T1000 (cell line): ENCODE measurements at regions not wholly inside any gene's neighbourhood (a gene's known extent, or its start where the extent isn't known, plus 50 kb on each side); places are given as distances from the start of the nearest gene placed in this dataset.
"Not testable (repeated sequence)": the region's sequence is repeated elsewhere in the genome, so short reads cannot be mapped to it uniquely, and the experiment has no call there.

Experiments used
- DNase-seq: peaks from one replicate; lab custom pipeline; 2025; ENCODE audit warnings: mixed read lengths; lab: John Stamatoyannopoulos, UW

GRCh38 chr7:126005064-126005463 lies 1075.4 kb upstream of the POT1 start:
- DNase-seq: no peak

- DNase-seq: no peak
Measured at GRCh38 chr7:126001349-126001748, 1071.7 kb upstream of the POT1 start.

DNA sequence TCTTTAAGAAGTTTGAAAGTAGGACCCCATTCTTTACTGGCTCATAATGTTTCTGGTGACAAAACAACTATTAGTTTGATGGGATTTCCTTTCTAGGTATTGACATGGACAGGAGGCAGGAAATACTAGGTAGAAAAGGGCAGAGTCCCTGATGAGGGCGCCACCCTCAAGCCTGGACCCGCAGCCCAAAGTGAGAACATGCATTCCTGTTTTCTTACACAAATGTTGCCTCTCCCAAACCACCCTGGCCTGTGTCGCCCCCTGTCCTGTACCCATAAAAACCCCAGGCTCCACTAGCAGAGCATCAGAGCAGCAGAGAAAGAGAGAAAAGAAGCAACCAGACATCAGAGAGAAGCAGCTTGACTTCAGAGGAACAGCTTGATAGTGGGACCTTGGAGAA lies 1055.2 kb upstream of the POT1 start:
- DNase-seq: no peak

- DNase-seq: no peak
Measured at GRCh38 chr7:125971656-125972055, 1042.0 kb upstream of the POT1 start.

GRCh38 chr7:125966278-125967048 lies 1036.8 kb upstream of the POT1 start:
- DNase-seq: no peak

- DNase-seq: no peak
Measured at GRCh38 chr7:125934955-125935354, 1005.3 kb upstream of the POT1 start.

- no peak for DNase-seq
Measured at GRCh38 chr7:125934539-125934938, 1004.9 kb upstream of the POT1 start.

- DNase-seq: no peak
Measured at GRCh38 chr7:125930848-125931247, 1001.2 kb upstream of the POT1 start.

DNA sequence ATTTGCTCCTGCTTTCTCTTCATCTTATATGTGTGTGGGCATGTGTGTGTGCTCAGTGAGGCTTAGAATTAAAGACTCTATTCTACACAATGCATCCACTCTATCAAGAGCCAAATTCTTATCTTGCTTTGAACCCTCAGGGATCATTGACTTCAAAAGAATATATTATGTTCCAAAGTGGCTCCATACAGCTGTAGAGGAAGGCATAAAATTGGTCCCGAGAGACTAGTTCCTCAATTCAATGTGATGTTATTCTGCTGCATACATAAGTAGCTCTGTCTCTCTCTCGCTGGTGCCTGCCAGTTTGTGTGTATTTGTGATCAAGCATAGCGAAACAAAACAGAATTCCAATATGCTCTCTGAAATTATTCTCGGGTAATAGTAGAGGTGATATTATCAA lies 997.9 kb upstream of the POT1 start:
- no peak for DNase-seq

- no peak for DNase-seq
Measured at GRCh38 chr7:125926621-125927020, 997.0 kb upstream of the POT1 start.

DNA sequence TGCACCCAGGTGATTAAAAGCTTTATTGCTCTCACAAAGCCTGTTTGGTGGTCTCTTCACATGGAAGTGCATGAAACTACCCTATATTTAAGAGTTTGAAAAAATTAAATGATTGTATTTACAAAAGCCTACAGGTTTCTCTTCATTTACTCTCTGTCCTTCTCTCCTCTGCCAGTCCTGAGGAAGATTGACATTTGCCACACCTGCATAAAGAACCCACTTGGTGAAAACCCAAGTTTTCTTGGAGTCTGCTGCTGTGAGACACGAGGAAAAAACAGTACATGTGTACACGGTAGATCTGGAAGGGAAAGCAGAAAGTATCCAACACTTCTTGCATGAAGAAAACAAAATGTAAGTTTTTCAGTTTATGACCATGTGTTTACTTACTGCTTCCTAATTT lies 994.4 kb upstream of the POT1 start:
- DNase-seq: no peak

- not testable (repeated sequence) for DNase-seq
Measured at GRCh38 chr7:125915381-125915948, 985.8 kb upstream of the POT1 start.

GRCh38 chr7:125908711-125909110 lies 979.1 kb upstream of the POT1 start:
- no peak for DNase-seq

- DNase-seq: no peak
Measured at GRCh38 chr7:125899577-125899976, 970.0 kb upstream of the POT1 start.

DNA sequence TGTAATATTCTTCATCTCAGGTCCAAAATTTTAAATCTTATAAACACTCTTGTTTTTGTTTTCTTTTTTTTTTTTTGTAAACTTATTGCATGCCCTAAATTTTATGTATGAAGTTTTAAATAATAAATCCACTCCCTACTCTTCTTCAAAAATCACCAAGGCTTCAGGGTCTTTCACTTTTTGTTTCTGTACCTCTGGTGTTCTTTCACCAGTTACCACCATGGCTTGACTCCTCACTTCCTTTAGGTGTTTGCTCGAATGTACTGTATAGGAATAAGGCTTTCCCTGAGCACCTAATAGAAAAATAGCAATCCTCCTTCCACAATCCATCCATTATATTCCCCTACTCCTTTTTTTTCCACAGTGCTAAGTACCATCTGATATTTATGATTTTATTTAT lies 962.8 kb upstream of the POT1 start:
- no peak for DNase-seq

DNA sequence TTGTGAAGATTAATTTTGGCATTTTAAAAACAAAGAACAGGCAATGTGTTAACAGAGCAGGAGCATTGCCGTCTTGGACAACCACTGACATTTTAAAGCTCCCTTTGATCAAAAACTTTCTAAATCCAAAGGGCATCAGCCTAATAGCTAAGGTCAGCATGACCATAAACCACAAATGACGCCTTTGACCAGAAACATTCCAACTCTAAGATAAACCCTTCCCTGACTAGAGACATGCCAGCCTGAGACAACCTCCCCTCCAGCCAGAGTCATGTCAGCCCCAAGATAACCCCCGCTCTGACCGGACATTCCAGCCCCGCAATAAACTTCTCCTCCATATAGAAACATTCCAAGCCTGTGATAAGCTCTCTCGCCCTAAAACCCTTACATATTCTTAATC lies 949.4 kb upstream of the POT1 start:
- DNase-seq: no peak

DNA sequence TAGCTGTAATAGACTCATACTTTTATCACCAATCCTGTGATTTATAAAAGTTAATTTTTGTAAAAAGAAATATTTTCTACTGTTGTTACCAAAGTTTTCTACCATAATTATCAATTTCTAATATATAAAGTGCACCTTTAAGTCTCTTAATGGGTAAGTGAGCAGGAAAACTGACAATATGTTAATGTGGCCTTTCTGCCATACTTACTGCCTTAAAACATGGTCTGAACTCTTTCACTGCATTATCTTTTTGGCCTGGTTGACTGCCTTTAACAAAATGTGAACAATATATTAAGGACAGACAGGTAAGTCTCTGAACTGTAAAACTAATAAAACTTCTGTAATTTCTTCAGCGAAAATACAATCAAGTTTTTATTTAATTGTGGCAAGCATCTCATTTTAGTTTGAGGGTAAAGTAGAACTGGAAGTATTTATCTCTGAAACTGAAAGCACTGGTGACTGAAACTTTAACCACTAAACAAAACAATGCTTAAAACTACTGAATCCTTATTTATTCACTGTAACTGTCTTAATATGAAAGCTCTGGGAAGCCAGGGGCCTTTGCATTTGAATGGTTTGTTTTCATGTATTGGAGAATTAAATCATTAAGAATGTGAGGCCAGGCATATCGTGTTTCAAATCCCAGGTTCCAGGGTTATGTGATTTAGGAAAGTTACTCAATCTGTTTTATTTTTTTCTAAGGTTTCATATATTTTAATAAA lies 948.8 kb upstream of the POT1 start:
- DNase-seq: no peak

DNA sequence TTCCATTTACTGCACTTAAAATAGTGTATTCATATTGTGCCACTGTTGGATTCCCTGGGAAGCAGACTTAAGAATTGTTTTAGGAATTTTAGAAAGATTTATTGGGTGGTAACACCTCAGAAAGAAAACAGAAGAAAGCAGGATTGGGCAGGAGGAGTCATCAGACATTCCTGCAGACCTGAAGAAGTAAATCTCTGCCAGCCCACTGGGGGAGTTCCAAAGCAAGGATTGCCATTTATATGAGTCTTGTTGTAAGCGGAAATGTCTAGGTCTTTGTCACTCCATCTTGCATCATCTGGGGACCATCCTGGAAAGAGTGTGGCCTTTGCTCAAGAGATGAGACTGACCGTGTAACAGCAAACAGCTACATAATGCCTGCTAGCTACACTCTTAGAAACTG lies 947.6 kb upstream of the POT1 start:
- DNase-seq: no peak

DNA sequence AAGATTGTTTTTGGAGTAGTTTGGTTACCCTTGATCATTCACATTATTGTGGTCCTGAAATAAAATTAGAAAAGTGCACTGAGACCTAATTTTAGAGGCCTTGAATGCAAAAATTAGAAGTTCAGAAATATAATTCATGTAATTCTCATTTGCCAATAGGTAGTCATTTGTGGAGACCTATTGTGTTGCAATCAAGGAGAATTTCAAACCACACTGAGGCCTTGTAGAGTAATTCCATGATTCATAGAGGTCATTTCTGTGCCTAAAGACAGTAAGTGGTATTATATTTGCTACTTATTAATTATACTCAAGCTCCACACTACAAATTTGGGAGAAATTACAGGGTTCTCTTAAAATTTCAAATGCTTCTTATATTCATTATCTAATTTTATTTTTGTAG lies 946.8 kb upstream of the POT1 start:
- DNase-seq: no peak

DNA sequence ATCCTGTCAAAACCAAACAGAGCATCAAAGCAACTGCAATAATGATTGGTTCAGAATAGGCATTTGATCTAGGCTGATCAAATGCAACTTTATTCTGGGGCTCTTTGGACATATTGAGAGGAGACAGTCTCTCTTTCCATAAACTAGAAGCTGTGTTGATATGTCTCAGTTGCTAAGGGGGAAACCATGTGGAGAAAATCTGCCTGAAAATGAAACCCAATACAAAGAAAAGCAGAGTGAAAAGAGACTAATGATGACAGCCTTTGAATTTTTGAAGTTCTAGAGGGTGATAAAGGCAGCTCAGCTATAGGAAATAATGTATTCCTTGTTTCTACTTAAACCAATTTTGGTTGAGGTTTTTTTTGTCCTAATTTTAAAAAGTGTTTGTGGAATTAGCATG lies 941.8 kb upstream of the POT1 start:
- DNase-seq: no peak

DNA sequence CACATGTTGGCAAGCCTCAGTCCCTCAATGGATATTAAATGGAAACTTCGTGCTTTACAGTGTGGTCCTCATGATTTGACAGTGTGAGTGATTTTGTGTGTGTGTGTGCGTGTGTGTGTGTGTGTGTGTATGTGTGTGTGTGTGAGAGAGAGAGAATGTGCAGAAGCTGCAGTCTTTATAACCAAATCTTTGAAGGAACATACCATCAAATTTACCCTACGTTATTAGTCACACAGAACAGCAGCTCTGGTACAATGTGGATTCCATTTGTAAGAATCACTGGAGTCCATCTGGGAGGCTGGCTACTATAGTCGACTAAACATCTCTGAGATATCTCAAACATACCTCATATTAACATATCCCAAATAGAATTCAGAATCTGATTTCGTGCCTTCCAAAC lies 928.0 kb upstream of the POT1 start:
- DNase-seq: no peak

DNA sequence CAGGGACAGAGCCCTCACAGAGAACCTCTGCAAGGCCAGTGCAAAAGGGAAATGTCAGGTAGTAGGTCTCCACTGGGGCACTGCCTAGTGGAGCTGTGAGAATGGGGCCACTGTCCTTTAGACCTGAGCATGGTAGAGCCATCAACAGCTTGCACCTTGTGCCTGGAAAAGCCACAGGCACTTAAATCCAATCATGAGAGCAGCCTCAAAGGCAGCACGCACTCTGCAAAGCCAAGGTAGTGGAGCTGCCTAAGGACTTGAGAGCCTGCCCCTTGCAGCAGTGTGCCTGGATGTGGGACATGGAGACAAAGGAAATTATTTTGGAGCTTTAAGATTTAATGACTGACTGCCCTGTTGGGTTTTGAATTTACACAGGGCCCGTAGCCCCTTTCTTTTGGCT lies 918.5 kb upstream of the POT1 start:
- no peak for DNase-seq

DNA sequence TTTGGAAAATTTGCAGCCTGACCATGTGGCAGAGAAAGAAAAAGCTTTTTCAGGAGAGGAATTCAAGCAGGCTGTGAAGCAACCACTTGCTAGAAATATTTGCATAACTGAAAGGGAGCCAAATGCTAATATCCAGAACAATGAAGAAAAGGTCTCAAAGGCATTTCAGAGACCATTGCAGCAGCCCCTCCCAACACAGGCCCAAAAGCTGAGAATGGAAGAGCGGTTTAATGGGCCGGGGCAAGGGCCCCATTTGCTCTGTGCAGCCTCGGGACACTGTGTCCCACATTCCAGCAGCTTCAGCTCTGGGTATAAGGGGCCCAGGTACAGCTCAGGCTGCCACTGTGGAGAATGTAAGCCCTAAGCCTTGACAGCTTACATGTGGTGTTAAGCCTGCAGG lies 918.1 kb upstream of the POT1 start:
- no peak for DNase-seq
